NCI-H1694 (cell line): ENCODE measurements at regions not wholly inside any gene's neighbourhood (a gene's known extent, or its start where the extent isn't known, plus 50 kb on each side); places are given as distances from the start of the nearest gene placed in this dataset.
"Not testable (repeated sequence)": the region's sequence is repeated elsewhere in the genome, so short reads cannot be mapped to it uniquely, and the experiment has no call there.

Source experiments
- DNase-seq: peaks from one replicate; lab custom pipeline; 2025; lab: John Stamatoyannopoulos, UW

- no peak for DNase-seq
These were observed 945.4 kb upstream of the GYPC start for GRCh38 chr2:125710561-125710960.

DNA sequence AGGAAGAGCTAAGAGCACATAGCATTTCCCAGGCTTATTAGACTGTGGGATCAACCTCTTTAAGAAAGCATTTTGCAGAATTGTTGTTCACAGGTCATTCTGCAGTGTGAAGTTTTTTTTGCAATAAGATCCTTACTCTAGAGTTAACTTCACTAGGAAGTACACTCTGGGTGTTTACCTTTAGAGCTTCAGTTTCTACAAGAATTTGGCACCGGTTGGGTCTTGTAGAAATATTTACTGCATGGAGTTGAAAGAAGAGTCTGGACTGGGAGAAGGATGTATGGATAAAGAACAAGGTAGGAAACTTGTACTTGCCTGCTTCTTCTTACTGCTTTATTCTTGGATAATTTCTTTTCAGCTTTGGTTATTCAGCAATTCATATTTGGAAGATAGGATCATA is 944.9 kb upstream of the GYPC start:
- DNase-seq = no peak

DNA sequence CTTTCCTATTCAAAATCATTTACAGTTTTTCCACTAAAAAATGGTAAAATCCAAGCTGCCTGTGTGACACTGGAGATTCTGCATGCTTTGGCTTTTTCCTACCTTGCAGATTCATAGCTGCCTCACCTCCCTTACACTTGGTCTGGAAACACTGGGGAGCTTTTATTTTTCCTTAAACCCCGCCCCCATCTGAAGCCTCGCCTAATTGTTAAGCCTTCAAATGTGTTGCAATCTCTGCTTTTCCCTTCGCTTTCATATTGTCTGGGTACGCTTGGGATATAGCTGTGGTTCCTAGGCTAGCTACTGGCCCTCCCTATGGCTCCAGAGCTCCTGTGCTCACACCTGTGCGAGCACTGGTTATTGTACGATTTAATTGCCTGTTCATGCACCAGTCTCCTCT is 942.4 kb upstream of the GYPC start:
- DNase-seq = no peak

GRCh38 chr2:125721072-125721721 is 934.8 kb upstream of the GYPC start:
- DNase-seq = no peak

DNA sequence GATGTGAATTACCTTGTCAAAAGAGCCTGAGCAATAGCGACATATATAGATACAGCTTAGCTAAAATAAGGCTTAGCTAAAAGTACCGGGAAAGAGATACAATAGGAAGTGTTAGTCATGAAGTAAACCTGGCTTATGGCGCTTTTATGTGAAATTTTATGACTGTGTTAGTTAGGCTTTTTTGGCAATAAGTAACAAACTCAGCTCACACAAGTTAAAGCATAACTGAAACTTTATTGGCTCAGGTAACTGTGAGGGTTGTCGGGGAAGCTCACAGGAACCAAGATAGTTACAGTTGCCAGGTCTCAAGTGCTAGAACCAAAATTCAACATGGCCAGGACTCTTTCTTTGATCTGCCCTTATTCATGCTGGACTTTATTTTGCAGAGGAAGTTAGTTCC is 925.0 kb upstream of the GYPC start:
- DNase-seq = no peak

- DNase-seq = no peak
These were observed 919.7 kb upstream of the GYPC start for GRCh38 chr2:125736306-125736705.

GRCh38 chr2:125745514-125745913 is 910.4 kb upstream of the GYPC start:
- DNase-seq = peak; percentile 46

GRCh38 chr2:125746321-125747164 is 909.4 kb upstream of the GYPC start:
- DNase-seq = no peak

DNA sequence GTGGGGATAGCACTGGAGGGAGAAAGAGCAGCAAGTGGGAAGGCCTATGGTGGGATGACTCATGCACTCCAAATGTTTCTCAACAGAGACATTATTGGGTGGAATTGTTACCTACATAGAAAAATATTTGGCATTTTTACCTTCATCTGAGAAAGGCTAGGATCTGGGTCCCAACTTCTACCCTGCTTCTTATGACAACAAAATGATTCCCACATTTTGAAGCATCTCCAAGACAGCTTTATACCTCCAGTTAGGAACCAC is 908.9 kb upstream of the GYPC start:
- no peak for DNase-seq

DNA sequence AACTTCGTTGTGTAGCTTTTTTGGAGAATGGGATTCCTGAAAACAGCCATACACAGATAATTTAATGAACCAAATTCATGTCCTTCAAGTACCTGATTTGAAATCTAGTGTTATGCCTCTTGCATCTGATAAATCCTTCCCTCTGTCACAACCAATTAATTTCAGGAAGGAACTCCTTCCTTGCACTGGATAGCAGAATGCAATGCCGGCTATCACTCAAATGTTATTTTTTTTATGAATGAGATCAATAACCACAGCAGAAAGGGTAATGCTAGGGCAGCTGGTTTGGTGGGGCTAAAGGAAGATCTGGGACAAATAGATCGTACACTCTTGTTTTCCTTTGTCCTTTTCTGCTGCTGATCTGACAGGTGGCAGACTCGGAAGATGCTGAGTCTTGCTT is 899.5 kb upstream of the GYPC start:
- no peak for DNase-seq

DNA sequence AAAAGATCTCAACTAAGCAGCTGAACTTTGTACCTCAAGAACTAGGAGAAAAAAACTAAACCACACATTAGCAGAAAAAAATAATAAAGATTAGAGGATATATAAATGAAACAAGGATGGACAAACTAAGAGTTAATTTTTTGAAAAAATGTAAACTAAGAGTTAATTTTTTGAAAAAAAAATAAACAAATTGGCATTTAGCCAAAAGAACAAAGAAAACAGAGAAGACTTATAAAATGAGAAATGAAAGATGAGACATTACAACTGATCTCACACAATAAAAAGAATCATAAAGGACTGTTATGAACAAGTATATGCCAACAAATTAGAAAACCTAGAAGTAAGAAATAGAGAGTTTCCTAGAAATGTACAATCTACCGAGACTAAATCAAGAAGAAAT is 859.2 kb upstream of the GYPC start:
- no peak for DNase-seq

DNA sequence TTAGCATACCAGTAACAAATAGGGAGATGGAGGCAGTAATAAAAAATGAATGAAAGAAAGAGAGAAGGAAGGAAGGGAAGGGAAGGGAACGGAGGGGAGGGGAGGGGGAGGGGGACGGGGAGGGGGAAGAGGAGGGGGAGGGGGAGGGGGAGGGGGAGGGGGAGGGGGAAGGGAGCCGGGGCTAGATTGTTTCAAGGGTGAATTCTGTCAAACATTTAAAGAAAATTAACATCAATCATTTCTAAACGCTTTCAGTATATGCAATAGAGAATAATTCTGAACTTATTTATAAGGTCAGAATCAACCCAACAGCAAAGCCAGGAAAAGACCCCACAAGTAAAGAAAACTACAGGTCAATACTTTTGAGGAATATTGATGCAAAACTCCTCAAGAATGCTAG is 858.8 kb upstream of the GYPC start:
- no peak for DNase-seq

GRCh38 chr2:125822746-125823145 is 833.2 kb upstream of the GYPC start:
- no peak for DNase-seq

GRCh38 chr2:125825781-125826180 is 830.2 kb upstream of the GYPC start:
- not testable (repeated sequence) for DNase-seq

- DNase-seq = no peak
These were observed 818.8 kb upstream of the GYPC start for GRCh38 chr2:125837128-125837527.

GRCh38 chr2:125837611-125838010 is 818.3 kb upstream of the GYPC start:
- DNase-seq = no peak

DNA sequence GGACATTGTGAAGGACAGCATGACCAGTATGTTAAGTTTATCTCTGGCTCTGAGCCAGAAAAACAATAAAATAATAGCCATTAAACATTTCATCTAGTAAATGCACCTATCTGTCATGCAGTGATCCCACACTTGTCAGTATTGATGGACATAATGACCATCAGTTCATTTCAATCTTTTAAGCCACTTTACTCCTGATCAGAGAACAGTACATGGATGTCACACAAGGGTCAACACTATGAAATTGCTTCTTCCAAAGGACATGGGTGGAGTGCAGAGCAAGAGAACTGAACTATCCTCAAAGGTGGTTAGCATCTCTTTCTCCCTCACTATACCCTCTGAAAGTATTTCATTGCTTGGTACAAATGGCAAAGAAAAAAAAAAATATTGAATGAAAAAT is 816.0 kb upstream of the GYPC start:
- no peak for DNase-seq

- DNase-seq = no peak
These were observed 813.9 kb upstream of the GYPC start for GRCh38 chr2:125842041-125842440.

DNA sequence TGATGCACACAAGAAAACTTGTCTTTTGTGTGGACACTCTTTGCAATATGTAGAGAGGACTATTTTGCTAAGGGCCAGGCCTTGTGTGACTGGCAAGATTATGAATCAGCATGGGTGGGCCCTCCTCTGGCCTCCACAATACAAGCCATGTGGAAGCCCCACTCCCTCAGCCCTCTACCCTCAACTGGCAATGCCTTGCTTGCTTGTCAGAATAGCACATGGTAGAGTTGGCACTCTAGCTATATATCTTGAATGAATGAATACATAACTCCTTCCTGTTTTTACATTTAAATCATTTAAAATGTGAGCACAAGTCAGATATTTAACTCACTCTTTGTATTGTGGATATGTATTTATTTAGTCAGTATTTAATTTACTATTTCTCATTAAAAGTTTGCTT is 805.4 kb upstream of the GYPC start:
- no peak for DNase-seq

GRCh38 chr2:125852364-125852763 is 803.6 kb upstream of the GYPC start:
- DNase-seq = no peak

GRCh38 chr2:125853626-125854025 is 802.3 kb upstream of the GYPC start:
- DNase-seq = no peak

- DNase-seq = no peak
These were observed 800.8 kb upstream of the GYPC start for GRCh38 chr2:125855204-125855603.

- no peak for DNase-seq
These were observed 797.8 kb upstream of the GYPC start for GRCh38 chr2:125857971-125858794.
